ENCODE measurements at regions not wholly inside any gene's neighbourhood (a gene's known extent, or its start where the extent isn't known, plus 50 kb on each side); places are given as distances from the start of the nearest gene placed in this dataset.

GRCh38 chr1:238951809-238952208, 434.6 kb upstream of the CHRM3 start:
- Histone ChIP-seq H3K27ac (no peak overlapping the region), H3K36me3 (no peaks in the 10 kb centered on the region), H3K4me1 (no peaks in the 10 kb centered on the region), H3K4me3 (no peak overlapping the region), H3K9me3 (no peaks in the 10 kb centered on the region), H3K27me3 (no peaks in the 10 kb centered on the region)
- TF ChIP-seq POLR2A (IDR thresholded peaks at IDR 0.05) (no peak), CTCF (IDR thresholded peaks at IDR 0.05) (peak in 1 of 6 experiments; percentile 16)
- DNase-seq (no peak), ATAC-seq (ENCODE audit: low FRiP score in 2 of 2) (peak in 1 of 2 donors; percentile 58)
- 30 to 31% methylated on average over 6 of the region's 6 CpGs for WGBS, 2 donors

GRCh38 chr1:238950784-238951183, 435.6 kb upstream of the CHRM3 start:
- Histone ChIP-seq H3K27me3 (no peaks in the 10 kb centered on the region), H3K4me3 (no peak overlapping the region), H3K4me1 (no peaks in the 10 kb centered on the region), H3K9me3 (no peaks in the 10 kb centered on the region), H3K36me3 (no peaks in the 10 kb centered on the region), H3K27ac (no peak overlapping the region)
- WGBS, 2 donors, result 36 to 43% methylated on average over 4 of the region's 4 CpGs
- no peak for TF ChIP-seq CTCF (IDR thresholded peaks at IDR 0.05)
- no peak for TF ChIP-seq POLR2A (IDR thresholded peaks at IDR 0.05)
- TF ChIP-seq POLR2AphosphoS5 (IDR thresholded peaks at IDR 0.05), result no peak
- no peak for TF ChIP-seq EP300 (IDR thresholded peaks at IDR 0.05)
- DNase-seq (no peak), ATAC-seq (ENCODE audit: low FRiP score in 2 of 2) (no peak)

GRCh38 chr1:238950017-238950416, 436.4 kb upstream of the CHRM3 start:
- 89 to 93% methylated on average over 3 of the region's 3 CpGs for WGBS, 2 donors
- TF ChIP-seq POLR2AphosphoS5 (IDR thresholded peaks at IDR 0.05) (no peak), POLR2A (IDR thresholded peaks at IDR 0.05) (no peak), EP300 (IDR thresholded peaks at IDR 0.05) (no peak), CTCF (IDR thresholded peaks at IDR 0.05) (no peak)
- ATAC-seq (ENCODE audit: low FRiP score in 2 of 2) (no peak), DNase-seq (no peak)
- no peak overlapping the region for H3K4me3 ChIP-seq
- no peaks in the 10 kb centered on the region for H3K4me1 ChIP-seq
- no peaks in the 10 kb centered on the region for H3K9me3 ChIP-seq
- H3K36me3 ChIP-seq, result no peaks in the 10 kb centered on the region
- H3K27ac ChIP-seq, result no peak overlapping the region
- H3K27me3 ChIP-seq, result no peaks in the 10 kb centered on the region

- TF ChIP-seq EP300 (IDR thresholded peaks at IDR 0.05), result no peak
- TF ChIP-seq POLR2A (IDR thresholded peaks at IDR 0.05), result no peak
- TF ChIP-seq POLR2AphosphoS5 (IDR thresholded peaks at IDR 0.05), result no peak
- no peaks in the 10 kb centered on the region for H3K27me3 ChIP-seq
- DNase-seq (no peak), ATAC-seq (ENCODE audit: low FRiP score in 2 of 2) (no peak)
- no peaks in the 10 kb centered on the region for H3K4me1 ChIP-seq
- H3K36me3 ChIP-seq, result no peaks in the 10 kb centered on the region
- H3K27ac ChIP-seq, result no peak overlapping the region
- WGBS, 2 donors, result 50 to 59% methylated on average over 1 of the region's 1 CpG
- no peak overlapping the region for H3K4me3 ChIP-seq
- no peaks in the 10 kb centered on the region for H3K9me3 ChIP-seq
Observed at GRCh38 chr1:238944028-238944427, 442.3 kb upstream of the CHRM3 start.

GRCh38 chr1:238927899-238928298, 458.5 kb upstream of the CHRM3 start:
- no peak for DNase-seq
- Histone ChIP-seq H3K9me3 (no peaks in the 10 kb centered on the region), H3K36me3 (no peaks in the 10 kb centered on the region), H3K27ac (no peak overlapping the region), H3K4me3 (no peak overlapping the region), H3K4me1 (no peaks in the 10 kb centered on the region), H3K27me3 (no peaks in the 10 kb centered on the region)
- TF ChIP-seq CTCF (IDR thresholded peaks at IDR 0.05) (no peak), POLR2A (IDR thresholded peaks at IDR 0.05) (no peak), EP300 (IDR thresholded peaks at IDR 0.05) (no peak), POLR2AphosphoS5 (IDR thresholded peaks at IDR 0.05) (no peak)
- no peak for ATAC-seq (ENCODE audit: low FRiP score in 2 of 2)
- 94% methylated on average over 1 of the region's 1 CpG for WGBS, 2 donors

Measured in upper lobe of left lung (tissue), 6 donors.